ENCODE measurements at regions not wholly inside any gene's neighbourhood (a gene's known extent, or its start where the extent isn't known, plus 50 kb on each side); places are given as distances from the start of the nearest gene placed in this dataset.

DNA sequence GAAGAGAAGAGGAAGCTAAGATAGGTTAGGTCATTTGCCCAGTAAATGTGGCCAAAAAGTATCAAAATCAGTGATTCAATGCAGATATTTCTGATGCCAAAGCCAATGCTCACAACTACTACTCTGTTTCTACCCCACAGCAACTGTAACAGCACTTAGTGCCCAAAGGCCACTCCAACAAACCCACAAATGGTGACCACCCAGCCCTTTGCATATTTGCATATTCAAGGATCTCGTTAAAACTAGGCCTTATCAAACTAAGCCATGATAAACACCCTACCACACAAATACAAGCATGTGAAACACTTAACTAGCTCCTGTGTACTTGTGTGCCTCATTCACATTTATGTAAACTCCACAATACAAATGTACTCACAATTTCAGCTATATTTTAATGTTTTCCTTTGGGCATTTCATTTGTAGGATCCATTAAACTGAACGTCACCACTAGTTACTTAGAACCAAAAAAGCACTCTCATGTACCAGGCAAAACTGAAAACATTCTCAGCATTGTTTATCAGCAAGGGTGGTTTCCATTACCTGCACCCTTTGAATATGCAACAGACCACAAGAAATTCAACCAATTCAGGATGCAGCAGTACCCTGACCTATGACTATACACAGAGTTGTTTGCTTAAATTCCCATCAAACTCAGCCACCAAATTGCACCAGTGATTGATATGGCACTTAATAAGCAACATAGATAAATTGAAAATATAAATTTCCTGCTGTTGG lies 111.2 kb upstream of the STT3B start:
- Histone ChIP-seq H3K4me2 (ENCODE audit: control insufficient read depth, extremely low read depth, insufficient read depth, low read depth, low read length) (no peak overlapping the region), H3K36me3 (ENCODE audit: control insufficient read depth in 2 of 2, extremely low read depth in 1 of 2, insufficient read depth in 2 of 2, low read length in 2 of 2) (no peaks in the 10 kb centered on the region), H2AFZ (ENCODE audit: control insufficient read depth, low read length) (no peak overlapping the region), H3K9me1 (ENCODE audit: control insufficient read depth, extremely low read depth, insufficient read depth, low read length) (no peaks in the 10 kb centered on the region), H3K79me2 (ENCODE audit: control insufficient read depth, insufficient read depth, low read length) (no peaks in the 10 kb centered on the region), H3K4me3 (ENCODE audit: control insufficient read depth in 2 of 3, extremely low read depth in 1 of 3, insufficient read depth in 2 of 3, low read depth in 1 of 3, low read length in 3 of 3) (no peak overlapping the region), H3K9ac (ENCODE audit: control insufficient read depth, extremely low read depth, insufficient read depth, low read length) (no peak overlapping the region), H3K9me3 (ENCODE audit: control insufficient read depth, low read depth, low read length) (no peaks in the 10 kb centered on the region), H4K20me1 (ENCODE audit: control insufficient read depth, extremely low read depth, insufficient read depth, low read length) (no peaks in the 10 kb centered on the region), H3K4me1 (ENCODE audit: control insufficient read depth, extremely low read depth, insufficient read depth, low read length) (no peaks in the 10 kb centered on the region), H3K27me3 (ENCODE audit: control insufficient read depth, extremely low read depth, insufficient read depth, low read length) (no peaks in the 10 kb centered on the region), H3K27ac (ENCODE audit: control insufficient read depth, insufficient read depth, low read length) (no peak overlapping the region)
- DNase-seq (ENCODE audit: low read depth, low spot score) (no peak), FAIRE-seq (no peak)
- TF ChIP-seq EZH2 (IDR thresholded peaks at IDR 0.05; ENCODE audit: low read length) = no peak
- dilution Hi-C loops (cut with MboI; ENCODE audit: extremely low pct_ligation_motif_present, low sequenced_read_pairs) = no loop called here

- dilution Hi-C loops (cut with MboI; ENCODE audit: extremely low pct_ligation_motif_present, low sequenced_read_pairs) = no loop called here
- DNase-seq (ENCODE audit: low read depth, low spot score) = no peak
- no peak for TF ChIP-seq CTCF (optimal IDR thresholded peaks at IDR 0.05 in 1 of 3, IDR thresholded peaks at IDR 0.05 in 1 of 3, conservative IDR thresholded peaks at IDR 0.05 in 1 of 3; ENCODE audit: extremely low read depth in 1 of 3, insufficient read depth in 2 of 3, low read length in 3 of 3)
- TF ChIP-seq EZH2 (IDR thresholded peaks at IDR 0.05; ENCODE audit: low read length) = no peak
- Histone ChIP-seq H3K9ac (ENCODE audit: control insufficient read depth, extremely low read depth, insufficient read depth, low read length) (no peak overlapping the region), H3K9me1 (ENCODE audit: control insufficient read depth, extremely low read depth, insufficient read depth, low read length) (no peaks in the 10 kb centered on the region), H3K4me2 (ENCODE audit: control insufficient read depth, extremely low read depth, insufficient read depth, low read depth, low read length) (no peak overlapping the region), H3K36me3 (ENCODE audit: control insufficient read depth in 2 of 2, extremely low read depth in 1 of 2, insufficient read depth in 2 of 2, low read length in 2 of 2) (no peaks in the 10 kb centered on the region), H3K27ac (ENCODE audit: control insufficient read depth, insufficient read depth, low read length) (no peak overlapping the region), H3K4me3 (ENCODE audit: control insufficient read depth in 2 of 3, extremely low read depth in 1 of 3, insufficient read depth in 2 of 3, low read depth in 1 of 3, low read length in 3 of 3) (no peak overlapping the region), H3K27me3 (ENCODE audit: control insufficient read depth, extremely low read depth, insufficient read depth, low read length) (no peaks in the 10 kb centered on the region), H2AFZ (ENCODE audit: control insufficient read depth, low read length) (no peak overlapping the region), H3K79me2 (ENCODE audit: control insufficient read depth, insufficient read depth, low read length) (no peaks in the 10 kb centered on the region), H3K9me3 (ENCODE audit: control insufficient read depth, low read depth, low read length) (no peaks in the 10 kb centered on the region), H3K4me1 (ENCODE audit: control insufficient read depth, extremely low read depth, insufficient read depth, low read length) (no peaks in the 10 kb centered on the region), H4K20me1 (ENCODE audit: control insufficient read depth, extremely low read depth, insufficient read depth, low read length) (no peaks in the 10 kb centered on the region)
- FAIRE-seq = no peak
Observed at GRCh38 chr3:31422237-31422636, 110.5 kb upstream of the STT3B start.

DNA sequence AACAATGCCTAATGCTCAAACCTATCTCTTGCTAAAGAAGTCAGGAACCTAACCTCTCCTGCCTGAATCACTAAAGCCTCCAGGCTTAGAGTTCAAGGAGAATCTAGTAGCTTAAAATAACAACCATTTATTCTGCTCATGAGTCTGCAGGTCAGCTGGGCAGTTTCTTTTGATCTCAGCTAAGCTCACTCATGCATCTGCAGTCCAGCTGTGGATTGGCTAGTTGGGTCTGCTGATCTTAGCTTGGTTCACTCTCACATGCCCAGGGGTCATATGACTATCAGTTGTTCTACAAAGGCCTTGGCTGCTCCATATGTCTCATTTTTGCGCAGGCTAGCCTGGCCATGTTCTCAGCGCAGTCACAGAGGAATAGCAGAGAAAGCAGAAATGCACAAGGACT lies 109.2 kb upstream of the STT3B start:
- no peaks in the 10 kb centered on the region for H3K9me1 ChIP-seq (ENCODE audit: control insufficient read depth, extremely low read depth, insufficient read depth, low read length)
- no peak overlapping the region for H2AFZ ChIP-seq (ENCODE audit: control insufficient read depth, low read length)
- no peaks in the 10 kb centered on the region for H3K36me3 ChIP-seq (ENCODE audit: control insufficient read depth in 2 of 2, extremely low read depth in 1 of 2, insufficient read depth in 2 of 2, low read length in 2 of 2)
- DNase-seq (ENCODE audit: low read depth, low spot score) (no peak), FAIRE-seq (no peak)
- no peaks in the 10 kb centered on the region for H4K20me1 ChIP-seq (ENCODE audit: control insufficient read depth, extremely low read depth, insufficient read depth, low read length)
- no peak overlapping the region for H3K4me2 ChIP-seq (ENCODE audit: control insufficient read depth, extremely low read depth, insufficient read depth, low read depth, low read length)
- H3K4me3 ChIP-seq (ENCODE audit: control insufficient read depth in 2 of 3, extremely low read depth in 1 of 3, insufficient read depth in 2 of 3, low read depth in 1 of 3, low read length in 3 of 3) = no peak overlapping the region
- dilution Hi-C loops (cut with MboI; ENCODE audit: extremely low pct_ligation_motif_present, low sequenced_read_pairs) = no loop called here
- H3K9ac ChIP-seq (ENCODE audit: control insufficient read depth, extremely low read depth, insufficient read depth, low read length) = no peak overlapping the region
- no peaks in the 10 kb centered on the region for H3K4me1 ChIP-seq (ENCODE audit: control insufficient read depth, extremely low read depth, insufficient read depth, low read length)
- H3K79me2 ChIP-seq (ENCODE audit: control insufficient read depth, insufficient read depth, low read length) = no peaks in the 10 kb centered on the region
- no peak overlapping the region for H3K27ac ChIP-seq (ENCODE audit: control insufficient read depth, insufficient read depth, low read length)
- TF ChIP-seq CTCF (optimal IDR thresholded peaks at IDR 0.05 in 1 of 3, IDR thresholded peaks at IDR 0.05 in 1 of 3, conservative IDR thresholded peaks at IDR 0.05 in 1 of 3; ENCODE audit: extremely low read depth in 1 of 3, insufficient read depth in 2 of 3, low read length in 3 of 3) (no peak), EZH2 (IDR thresholded peaks at IDR 0.05; ENCODE audit: low read length) (no peak)
- H3K27me3 ChIP-seq (ENCODE audit: control insufficient read depth, extremely low read depth, insufficient read depth, low read length) = no peaks in the 10 kb centered on the region
- no peaks in the 10 kb centered on the region for H3K9me3 ChIP-seq (ENCODE audit: control insufficient read depth, low read depth, low read length)

Data from keratinocyte (primary cell).